Mucosa of stomach (tissue), 1 donor: ENCODE measurements at regions not wholly inside any gene's neighbourhood (a gene's known extent, or its start where the extent isn't known, plus 50 kb on each side); places are given as distances from the start of the nearest gene placed in this dataset.
"Not testable (repeated sequence)": the region's sequence is repeated elsewhere in the genome, so short reads cannot be mapped to it uniquely, and the experiment has no call there.

ENCODE experiments used
- H3K27me3 ChIP-seq: one replicate; pipeline ENCODE4 v1.7.0; 2013; ENCODE audit warnings: mild to moderate bottlenecking, low read length; ENCODE audit not compliant: control insufficient read depth, insufficient read depth
- H3K36me3 ChIP-seq: one replicate; pipeline ENCODE4 v1.7.0; 2013; ENCODE audit warnings: low read length; ENCODE audit not compliant: control insufficient read depth, insufficient read depth
- H3K4me1 ChIP-seq: one replicate; pipeline ENCODE4 v1.7.0; 2013; ENCODE audit warnings: mild to moderate bottlenecking, low read length; ENCODE audit not compliant: control insufficient read depth, insufficient read depth
- H3K4me3 ChIP-seq: one replicate; pipeline ENCODE4 v1.7.0; 2013; ENCODE audit warnings: low read length
- H3K9ac ChIP-seq: one replicate; pipeline ENCODE4 v1.7.0; 2013; ENCODE audit warnings: mild to moderate bottlenecking, low read length, moderate library complexity
- H3K9me3 ChIP-seq: one replicate; pipeline ENCODE4 v1.7.0; 2013; ENCODE audit warnings: mild to moderate bottlenecking, low read length, moderate library complexity; ENCODE audit not compliant: control insufficient read depth
- donor health status: Pancreatic carcinoma.

DNA sequence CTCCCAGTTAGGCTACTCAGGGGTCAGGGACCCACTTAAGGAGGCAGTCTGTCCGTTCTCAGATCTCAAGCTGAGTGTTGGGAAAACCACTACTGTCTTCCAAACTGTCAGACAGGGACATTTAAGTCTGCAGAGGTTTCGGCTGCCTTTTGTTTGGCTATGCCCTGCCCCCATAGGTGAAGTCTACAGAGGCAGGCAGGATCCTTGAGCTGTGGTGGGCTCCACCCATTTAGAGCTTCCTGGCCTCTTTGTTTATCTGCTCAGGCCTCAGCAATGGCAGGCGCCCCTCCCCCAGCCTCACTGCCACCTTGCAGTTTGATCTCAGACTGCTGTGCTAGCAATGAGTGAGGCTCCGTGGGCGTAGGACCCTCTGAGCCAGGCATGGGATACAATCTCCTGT lies 149.5 kb upstream of the FAM78B start:
- H3K9me3 ChIP-seq, H3K4me3 ChIP-seq, H3K36me3 ChIP-seq, H3K9ac ChIP-seq, H3K27me3 ChIP-seq, H3K4me1 ChIP-seq: not testable (repeated sequence)

DNA sequence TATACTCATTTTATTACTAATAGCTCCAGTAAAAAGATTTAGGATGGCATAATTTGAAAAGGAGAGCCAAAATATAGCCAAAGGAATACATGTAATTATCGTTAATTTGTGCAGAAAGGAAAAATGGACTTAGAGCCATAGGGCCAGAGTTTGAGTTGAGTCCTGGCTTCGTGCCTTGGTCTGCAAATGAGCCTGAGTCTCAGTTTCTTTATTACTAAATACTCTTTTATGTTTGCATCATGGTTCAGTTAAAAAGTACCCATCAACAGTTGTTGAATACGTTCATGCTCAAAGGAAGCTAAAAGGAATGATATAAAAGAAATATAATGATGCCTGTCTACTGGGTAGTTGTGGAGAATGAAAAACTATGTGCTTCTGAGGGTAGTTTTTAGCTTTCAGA lies 155.7 kb upstream of the FAM78B start:
- no peak overlapping the region for H3K4me3 ChIP-seq
- no peaks in the 10 kb centered on the region for H3K9me3 ChIP-seq
- H3K27me3 ChIP-seq, result no peaks in the 10 kb centered on the region
- no peaks in the 10 kb centered on the region for H3K4me1 ChIP-seq
- no peaks in the 10 kb centered on the region for H3K36me3 ChIP-seq
- no peak overlapping the region for H3K9ac ChIP-seq

DNA sequence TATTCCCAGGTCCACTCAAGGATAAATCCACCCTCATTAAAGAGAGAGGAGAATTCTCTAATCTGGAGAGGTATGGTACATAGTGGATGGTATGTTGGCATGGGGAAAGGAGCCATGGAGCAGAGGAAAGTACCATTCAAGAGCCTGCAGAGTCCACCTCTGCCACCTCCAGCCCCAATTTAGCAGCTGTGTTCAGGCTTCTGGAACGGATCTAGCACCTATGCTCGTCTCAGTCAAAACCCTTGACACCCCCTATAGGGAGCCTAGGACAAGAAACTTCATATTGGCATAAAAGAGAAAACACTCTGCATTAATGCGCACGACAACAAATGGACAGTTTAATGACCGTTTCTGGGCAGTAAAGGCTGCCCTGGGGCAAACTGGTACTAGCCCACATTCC lies 161.1 kb upstream of the FAM78B start:
- no peaks in the 10 kb centered on the region for H3K4me1 ChIP-seq
- no peak overlapping the region for H3K9ac ChIP-seq
- no peaks in the 10 kb centered on the region for H3K36me3 ChIP-seq
- H3K27me3 ChIP-seq, result no peaks in the 10 kb centered on the region
- no peaks in the 10 kb centered on the region for H3K9me3 ChIP-seq
- H3K4me3 ChIP-seq, result no peak overlapping the region

DNA sequence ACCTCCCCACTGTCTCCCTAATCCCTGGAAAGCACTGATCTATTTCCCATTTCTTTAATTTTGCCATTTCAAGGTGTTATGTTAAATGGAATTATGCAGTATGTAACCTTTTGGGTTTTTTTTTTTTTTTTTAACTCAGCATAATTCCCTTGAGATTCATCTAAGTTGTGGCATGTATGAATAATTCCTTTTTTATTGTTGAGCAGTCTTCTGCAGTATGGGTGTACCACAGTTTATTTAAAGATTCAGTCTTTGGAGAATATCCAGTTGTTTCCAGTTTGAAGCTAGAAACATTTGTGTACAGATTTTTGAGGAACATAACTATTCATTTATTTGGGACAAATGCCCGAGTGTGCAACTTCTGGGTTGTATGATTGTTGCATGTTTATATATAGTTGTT lies 162.2 kb upstream of the FAM78B start:
- no peak overlapping the region for H3K9ac ChIP-seq
- H3K36me3 ChIP-seq, result no peaks in the 10 kb centered on the region
- no peaks in the 10 kb centered on the region for H3K4me1 ChIP-seq
- no peak overlapping the region for H3K4me3 ChIP-seq
- H3K9me3 ChIP-seq, result no peaks in the 10 kb centered on the region
- no peaks in the 10 kb centered on the region for H3K27me3 ChIP-seq

DNA sequence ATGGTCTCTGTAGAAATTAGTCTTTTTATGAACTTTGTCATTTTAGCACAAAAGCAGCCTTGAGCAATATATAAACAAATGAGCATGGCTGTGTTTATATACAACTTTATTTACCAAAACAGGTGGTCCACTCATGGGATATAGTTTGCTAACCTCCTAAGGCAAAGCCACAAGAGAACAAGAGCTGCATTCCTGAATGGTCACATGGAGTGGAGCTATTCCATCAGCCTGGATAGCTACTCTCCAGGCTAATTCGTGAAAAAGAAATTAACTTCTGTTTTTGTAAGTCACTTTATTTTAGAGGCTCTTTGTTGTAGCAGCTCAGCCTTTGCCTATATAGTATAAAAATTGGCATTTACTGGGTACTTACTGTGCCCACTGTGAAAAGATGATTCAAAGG lies 163.3 kb upstream of the FAM78B start:
- H3K36me3 ChIP-seq, result no peaks in the 10 kb centered on the region
- H3K9ac ChIP-seq, result no peak overlapping the region
- H3K9me3 ChIP-seq, result no peaks in the 10 kb centered on the region
- H3K27me3 ChIP-seq, result no peaks in the 10 kb centered on the region
- no peak overlapping the region for H3K4me3 ChIP-seq
- H3K4me1 ChIP-seq, result no peaks in the 10 kb centered on the region

DNA sequence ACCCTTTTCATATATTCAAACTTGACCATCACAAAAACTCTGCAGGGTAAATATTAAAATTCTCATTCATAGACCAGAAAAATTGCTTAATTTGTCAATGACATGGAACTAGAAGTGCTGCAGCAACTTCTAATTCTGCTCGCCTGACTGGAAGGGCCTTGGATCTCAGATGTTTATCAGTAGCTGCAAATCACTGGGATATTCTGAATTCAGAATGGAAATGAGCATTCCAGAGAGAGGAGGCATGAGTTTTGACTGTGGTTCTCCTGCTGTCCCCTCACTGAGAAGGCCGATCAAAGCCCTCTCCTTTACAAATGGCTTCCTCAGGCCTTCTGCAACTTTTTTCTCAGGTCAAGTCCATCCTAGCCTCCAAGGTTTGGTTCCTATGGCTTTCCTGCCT lies 171.3 kb upstream of the FAM78B start:
- no peaks in the 10 kb centered on the region for H3K9me3 ChIP-seq
- H3K4me1 ChIP-seq, result no peaks in the 10 kb centered on the region
- H3K9ac ChIP-seq, result no peak overlapping the region
- H3K27me3 ChIP-seq, result no peaks in the 10 kb centered on the region
- H3K4me3 ChIP-seq, result no peak overlapping the region
- no peaks in the 10 kb centered on the region for H3K36me3 ChIP-seq

DNA sequence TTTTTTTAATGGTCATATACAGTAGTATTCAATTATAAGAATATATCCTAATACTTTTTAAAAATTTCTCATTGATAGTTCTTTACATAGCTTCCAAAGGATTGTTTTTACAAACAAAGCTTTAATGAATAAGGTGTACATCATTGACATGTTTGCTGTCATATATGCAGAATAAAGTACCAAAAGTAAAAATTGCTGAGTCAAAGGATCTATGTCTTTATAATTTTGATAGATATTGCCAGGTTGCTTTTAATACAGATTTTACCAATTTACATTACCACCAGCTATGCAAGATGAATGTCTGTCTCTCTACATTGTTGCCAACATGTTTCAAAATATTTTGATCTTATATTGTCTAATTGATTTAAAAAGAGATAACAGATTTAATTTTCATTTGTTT lies 173.9 kb upstream of the FAM78B start:
- Histone ChIP-seq H3K9me3 (no peaks in the 10 kb centered on the region), H3K9ac (no peak overlapping the region), H3K4me3 (no peak overlapping the region), H3K36me3 (no peaks in the 10 kb centered on the region), H3K27me3 (no peaks in the 10 kb centered on the region), H3K4me1 (no peaks in the 10 kb centered on the region)

DNA sequence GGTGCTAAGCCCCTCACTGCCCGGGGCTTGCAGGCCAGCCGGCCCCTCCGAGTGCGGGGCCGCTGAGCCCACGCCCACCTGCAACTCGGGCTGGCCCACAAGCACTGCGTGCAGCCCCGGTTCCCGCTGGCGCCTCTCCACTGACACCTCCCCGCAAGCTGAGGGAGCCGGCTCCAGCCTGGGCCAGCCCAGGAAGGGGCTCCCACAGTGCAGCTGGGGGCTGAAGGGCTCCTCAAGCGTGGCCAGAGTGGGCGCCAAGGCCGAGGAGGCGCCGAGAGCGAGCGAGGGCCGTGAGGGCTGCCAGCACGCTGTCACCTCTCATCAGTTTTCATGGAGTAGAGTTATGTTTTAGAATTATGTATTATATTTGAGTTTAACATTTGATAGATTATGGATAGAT lies 176.5 kb upstream of the FAM78B start:
- H3K4me1 ChIP-seq, result no peaks in the 10 kb centered on the region
- H3K4me3 ChIP-seq, result no peak overlapping the region
- H3K9me3 ChIP-seq, result no peaks in the 10 kb centered on the region
- no peaks in the 10 kb centered on the region for H3K36me3 ChIP-seq
- no peaks in the 10 kb centered on the region for H3K27me3 ChIP-seq
- H3K9ac ChIP-seq, result no peak overlapping the region

DNA sequence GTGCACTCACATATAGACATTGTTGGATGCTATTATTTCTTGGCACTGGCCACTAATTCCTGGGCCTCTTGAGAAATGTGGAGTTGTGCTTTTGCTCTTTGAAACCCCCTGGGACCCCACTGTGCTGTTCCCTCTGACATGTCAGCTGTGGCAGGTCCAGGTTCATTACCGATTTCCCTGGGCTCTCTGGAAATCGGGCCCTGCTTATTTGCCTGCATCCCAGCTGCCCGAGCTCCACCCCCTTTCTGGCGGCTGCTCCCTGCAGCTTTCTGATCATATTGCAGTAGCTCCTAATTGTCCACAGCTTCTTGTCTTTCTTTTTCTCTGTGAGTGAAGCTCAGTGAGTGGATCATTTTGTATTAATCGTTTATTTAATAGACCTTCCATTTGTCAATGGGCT lies 183.7 kb upstream of the FAM78B start:
- no peak overlapping the region for H3K4me3 ChIP-seq
- H3K36me3 ChIP-seq, result no peaks in the 10 kb centered on the region
- no peaks in the 10 kb centered on the region for H3K9me3 ChIP-seq
- no peaks in the 10 kb centered on the region for H3K27me3 ChIP-seq
- H3K4me1 ChIP-seq, result no peaks in the 10 kb centered on the region
- H3K9ac ChIP-seq, result no peak overlapping the region

DNA sequence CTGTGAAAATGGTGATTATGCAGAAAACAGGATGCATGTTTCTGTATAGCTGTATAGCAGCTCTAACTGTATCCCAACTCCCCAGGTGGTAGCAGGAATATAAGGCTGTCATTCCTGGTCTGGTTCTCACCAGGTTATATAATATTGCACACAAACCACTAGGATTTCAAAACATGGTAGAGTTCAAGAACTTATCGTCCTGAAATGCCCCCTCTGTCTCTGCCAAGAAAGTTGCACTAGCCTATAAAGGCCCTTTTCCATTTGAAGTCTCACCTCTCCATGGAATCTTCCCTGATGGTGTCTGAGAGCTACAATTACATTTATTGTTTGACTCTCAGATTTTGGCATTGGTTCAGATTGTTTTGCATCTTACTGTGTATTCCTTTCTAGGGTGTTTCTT lies 184.9 kb upstream of the FAM78B start:
- H3K4me3 ChIP-seq, result no peak overlapping the region
- no peak overlapping the region for H3K9ac ChIP-seq
- no peaks in the 10 kb centered on the region for H3K9me3 ChIP-seq
- H3K27me3 ChIP-seq, result no peaks in the 10 kb centered on the region
- H3K36me3 ChIP-seq, result no peaks in the 10 kb centered on the region
- H3K4me1 ChIP-seq, result no peaks in the 10 kb centered on the region

DNA sequence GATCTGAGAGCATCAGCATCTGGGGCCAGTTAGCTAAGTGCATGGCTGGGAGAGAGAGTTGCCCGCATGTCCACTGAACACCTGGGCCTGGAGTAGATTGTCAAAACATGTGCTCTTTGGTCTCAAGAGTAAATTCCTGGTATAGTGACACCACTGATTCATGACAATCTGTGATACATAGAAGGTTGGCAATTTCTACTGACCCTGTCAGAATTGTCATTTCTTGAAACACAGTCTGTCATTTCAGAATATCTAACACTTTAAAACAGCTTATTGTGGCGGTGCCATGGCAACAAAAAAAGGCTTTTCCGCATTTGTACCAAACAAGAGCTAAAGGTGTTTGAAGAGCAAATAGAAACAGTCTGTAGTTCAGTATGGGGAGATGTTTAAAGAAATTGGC lies 186.4 kb upstream of the FAM78B start:
- H3K27me3 ChIP-seq, result no peaks in the 10 kb centered on the region
- no peaks in the 10 kb centered on the region for H3K9me3 ChIP-seq
- H3K9ac ChIP-seq, result no peak overlapping the region
- no peaks in the 10 kb centered on the region for H3K4me1 ChIP-seq
- H3K36me3 ChIP-seq, result no peaks in the 10 kb centered on the region
- H3K4me3 ChIP-seq, result no peak overlapping the region

DNA sequence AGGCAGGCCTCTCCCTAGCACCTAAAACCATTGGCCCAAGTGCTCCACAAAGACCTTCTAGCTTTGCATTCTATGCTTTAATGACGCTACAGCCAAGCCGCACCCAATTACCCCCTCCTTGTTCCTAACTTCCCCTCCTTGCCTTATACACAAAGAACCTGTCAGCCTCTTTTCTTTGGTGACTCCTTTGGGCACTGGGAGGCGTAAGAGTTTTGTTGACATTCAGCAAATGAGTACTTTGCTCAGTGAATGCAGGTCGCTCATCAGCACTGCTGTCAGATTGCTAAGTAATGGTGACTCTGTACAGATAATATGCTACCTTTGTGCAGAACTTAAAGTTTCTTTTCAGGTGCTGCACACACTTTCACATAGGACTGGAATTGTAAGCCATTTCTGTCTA lies 187.6 kb upstream of the FAM78B start:
- Histone ChIP-seq H3K9ac (no peak overlapping the region), H3K4me1 (no peaks in the 10 kb centered on the region), H3K27me3 (no peaks in the 10 kb centered on the region), H3K36me3 (no peaks in the 10 kb centered on the region), H3K9me3 (no peaks in the 10 kb centered on the region), H3K4me3 (no peak overlapping the region)

DNA sequence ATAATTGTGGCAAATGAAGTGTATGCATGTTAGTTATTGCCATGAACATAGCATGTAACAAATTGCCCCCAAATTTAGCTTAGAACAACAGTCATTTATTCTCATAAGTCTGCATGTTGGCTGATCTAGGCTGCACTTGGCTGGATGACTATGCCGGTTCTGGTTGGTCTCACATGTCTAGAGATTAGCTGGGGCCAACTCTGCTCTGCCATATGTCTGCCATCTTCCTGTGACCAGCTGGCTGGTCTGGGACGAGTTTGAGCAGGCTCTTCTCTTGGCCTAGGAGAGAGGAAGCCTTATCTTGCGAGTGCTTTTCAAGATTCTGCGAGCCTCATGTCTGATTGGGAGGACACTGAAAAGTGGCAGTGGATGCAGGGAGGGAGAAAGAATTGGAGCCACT lies 198.3 kb upstream of the FAM78B start:
- no peaks in the 10 kb centered on the region for H3K4me1 ChIP-seq
- H3K36me3 ChIP-seq, result no peaks in the 10 kb centered on the region
- no peak overlapping the region for H3K9ac ChIP-seq
- no peaks in the 10 kb centered on the region for H3K9me3 ChIP-seq
- H3K27me3 ChIP-seq, result no peaks in the 10 kb centered on the region
- no peak overlapping the region for H3K4me3 ChIP-seq
